CD14-positive monocyte (primary cell): ENCODE measurements at regions not wholly inside any gene's neighbourhood (a gene's known extent, or its start where the extent isn't known, plus 50 kb on each side); places are given as distances from the start of the nearest gene placed in this dataset.

ENCODE experiments used
- DNase-seq, 3 donors: peaks; one replicate each; pipeline ENCODE4 v3.0.0-alpha.2; 2011 to 2022
- H2AFZ ChIP-seq: 2 replicates; pipeline ENCODE4 v1.6.0; 2012; ENCODE audit warnings: mild to moderate bottlenecking, low read depth, low read length, inconsistent platforms; ENCODE audit not compliant: insufficient read depth, poor library complexity, severe bottlenecking
- H3K27ac ChIP-seq, 2 donors: 1 replicate in 1 of 2; 2 replicates in 1 of 2; pipeline ENCODE4 v1.5.1; 2012 to 2013; ENCODE audit warnings: low read length in 2 of 2, control low read depth in 1 of 2, inconsistent platforms in 1 of 2, low read depth in 1 of 2, mild to moderate bottlenecking in 1 of 2
- H3K27me3 ChIP-seq, 2 donors: one replicate each; pipeline versions ENCODE4 v1.6.0 to v1.6.1; 2011 to 2013; ENCODE audit warnings: low read length in 2 of 2; ENCODE audit not compliant: control insufficient read depth in 2 of 2, insufficient read depth in 2 of 2
- H3K36me3 ChIP-seq, 2 donors: replicated peaks in 1 of 2; 1 replicate in 1 of 2; 2 replicates in 1 of 2; pipeline versions ENCODE4 v1.5.1 to v1.6.1; 2012 to 2013; ENCODE audit warnings: low read length in 2 of 2, control low read depth in 1 of 2, inconsistent platforms in 1 of 2, mild to moderate bottlenecking in 1 of 2; ENCODE audit not compliant: insufficient read depth in 2 of 2, control insufficient read depth in 1 of 2
- H3K4me1 ChIP-seq, 2 donors: 1 replicate in 1 of 2; 2 replicates in 1 of 2; pipeline versions ENCODE4 v1.5.1 to v1.6.1; 2012 to 2013; ENCODE audit warnings: low read length in 2 of 2, control low read depth in 1 of 2, inconsistent platforms in 1 of 2, mild to moderate bottlenecking in 1 of 2, moderate library complexity in 1 of 2; ENCODE audit not compliant: insufficient read depth in 2 of 2, control insufficient read depth in 1 of 2
- H3K4me2 ChIP-seq: replicated peaks from 2 replicates; pipeline ENCODE3; 2012; ENCODE audit warnings: low read length, moderate library complexity, mild to moderate bottlenecking; ENCODE audit not compliant: poor library complexity, severe bottlenecking; ENCODE audit errors: extremely low read depth
- H3K4me3 ChIP-seq, 3 experiments: fragments of 200-600 bp in 1 of 3; sonication (generic) in 1 of 3; replicated peaks in 1 of 3; 1 replicate in 2 of 3; 2 replicates in 1 of 3; pipeline ENCODE4 v1.5.1; 2011 to 2013; ENCODE audit warnings: low read length in 3 of 3, mild to moderate bottlenecking in 3 of 3, control low read depth in 2 of 3, low read depth in 2 of 3, inconsistent platforms in 1 of 3, moderate library complexity in 1 of 3
- H3K79me2 ChIP-seq: 2 replicates; pipeline ENCODE4 v1.6.0; 2012; ENCODE audit warnings: mild to moderate bottlenecking, control low read depth, inconsistent platforms, low read length, moderate library complexity; ENCODE audit not compliant: insufficient read depth
- H3K9ac ChIP-seq: 2 replicates; pipeline ENCODE4 v1.6.0; 2017; ENCODE audit warnings: low read length, mild to moderate bottlenecking; ENCODE audit not compliant: insufficient read depth, poor library complexity, severe bottlenecking
- H3K9me3 ChIP-seq, 2 donors: replicated peaks in 1 of 2; 1 replicate in 1 of 2; 2 replicates in 1 of 2; pipeline versions ENCODE4 v1.5.1 to v1.6.1; 2012 to 2013; ENCODE audit warnings: low read length in 2 of 2, control low read depth in 1 of 2; ENCODE audit not compliant: control insufficient read depth in 1 of 2, insufficient read depth in 1 of 2
- H4K20me1 ChIP-seq: 2 replicates; pipeline ENCODE4 v1.6.0; 2012; ENCODE audit warnings: mild to moderate bottlenecking, low read length, control low read depth, moderate library complexity; ENCODE audit not compliant: insufficient read depth
- H3K27ac Mint-ChIP-seq, 7 donors: one replicate each; pipeline ENCODE4 v1.8.0; 2020; ENCODE audit warnings: mild to moderate bottlenecking in 7 of 7, mixed read lengths in 7 of 7, moderate library complexity in 6 of 7, inconsistent platforms in 2 of 7
- H3K27me3 Mint-ChIP-seq, 3 donors: one replicate each; pipeline ENCODE4 v1.8.0; 2021 to 2022; ENCODE audit warnings: low read depth in 3 of 3, mild to moderate bottlenecking in 3 of 3, mixed read lengths in 3 of 3, moderate library complexity in 3 of 3, inconsistent platforms in 1 of 3
- H3K36me3 Mint-ChIP-seq, 2 donors: one replicate each; pipeline ENCODE4 v1.8.0; 2020; ENCODE audit warnings: mixed read lengths in 2 of 2, inconsistent platforms in 1 of 2, mild to moderate bottlenecking in 1 of 2
- H3K4me1 Mint-ChIP-seq: one replicate; pipeline ENCODE4 v1.8.0; 2020; ENCODE audit warnings: mild to moderate bottlenecking, mixed read lengths
- H3K4me3 Mint-ChIP-seq, 2 donors: one replicate each; pipeline ENCODE4 v1.8.0; 2020; ENCODE audit warnings: mild to moderate bottlenecking in 2 of 2, mixed read lengths in 2 of 2, moderate library complexity in 1 of 2
- H3K9me3 Mint-ChIP-seq, 7 donors: one replicate each; pipeline ENCODE4 v1.8.0; 2020 to 2022; ENCODE audit warnings: mixed read lengths in 7 of 7, mild to moderate bottlenecking in 6 of 7, moderate library complexity in 6 of 7, inconsistent platforms in 2 of 7
- WGBS: methylation state at CpG from one replicate; pipeline ENCODE4 v1.1.5; 2013; ENCODE audit warnings: missing lambda C conversion rate; ENCODE audit not compliant: insufficient coverage; 5-methylcytosine and 5-hydroxymethylcytosine counted together
- intact Hi-C, 2 donors: fragments of 100-400 bp; cut with micrococcal nuclease; formaldehyde crosslinking; loops; one replicate each; pipeline versions ENCODE4 v1.15.0 to v1.15.1; 2023
- TF ChIP-seq, protein P1 (sequence below): fragments of 200-600 bp; IDR thresholded peaks from one replicate; pipeline ENCODE4 v1.8.0; 2022; ENCODE audit warnings: antibody characterized with exemption, mild to moderate bottlenecking

DNA sequence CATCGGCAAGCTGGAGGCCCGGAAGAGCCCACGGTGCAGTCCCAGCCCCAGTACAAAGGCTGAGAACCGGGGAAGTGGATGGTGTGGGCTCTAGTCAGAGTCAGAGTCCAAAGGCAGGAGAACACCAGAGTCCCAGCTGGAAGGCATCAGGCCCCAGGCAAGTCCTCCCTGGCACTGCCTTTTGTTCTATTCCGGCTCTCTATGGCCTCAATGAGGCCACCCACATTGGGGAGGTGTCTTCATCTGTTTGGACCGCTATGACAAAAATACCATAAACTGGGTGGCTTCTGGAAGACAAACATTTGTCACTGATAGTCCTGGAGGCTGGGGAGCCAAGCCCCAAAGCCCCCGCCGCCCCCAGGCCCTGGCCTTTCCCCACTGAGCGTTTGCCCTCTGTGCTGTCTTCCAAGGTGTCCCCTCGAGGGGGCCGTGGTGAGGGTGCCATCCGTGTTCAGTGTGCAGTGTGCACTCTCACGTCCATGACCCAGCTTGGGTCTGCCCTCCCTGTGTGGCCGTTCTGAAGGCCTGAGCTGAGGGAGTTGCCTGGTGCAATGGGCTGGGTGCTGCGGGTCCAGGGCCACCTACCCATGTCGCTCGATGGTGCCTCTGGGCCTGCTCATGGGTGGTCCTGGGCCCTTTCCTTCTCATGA is 99.1 kb upstream of the PPP1R26 start:
- H3K9me3 Mint-ChIP-seq = peaks cover 0 to 4% (median 0%) of the 10 kb centered on the region in 7 donors

DNA sequence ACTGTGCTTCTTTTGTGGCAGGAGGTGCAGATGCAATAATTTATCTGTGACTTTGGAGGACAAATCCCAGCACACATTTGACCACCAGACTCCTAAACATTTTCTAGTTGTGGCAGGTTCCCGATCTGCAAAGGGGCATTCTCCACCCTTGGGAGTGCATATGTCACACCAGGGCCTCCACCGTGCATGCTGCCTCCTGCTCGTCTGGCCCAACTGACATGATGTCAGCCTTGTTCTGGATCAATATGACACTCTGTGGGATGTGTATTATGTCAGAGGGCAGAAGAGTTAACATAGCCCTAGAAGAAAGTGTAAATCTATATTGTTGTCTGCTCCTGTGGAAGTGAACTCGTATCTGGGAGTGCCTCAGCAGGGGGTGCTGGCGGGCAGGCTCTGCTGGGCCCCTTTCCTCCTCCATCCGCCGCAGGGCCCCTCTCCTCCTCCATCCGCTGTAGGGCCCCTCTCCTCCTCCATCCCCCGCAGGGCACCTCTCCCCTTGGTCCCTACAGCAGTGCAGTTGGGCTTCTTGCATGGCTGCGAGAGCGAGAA is 97.7 kb upstream of the PPP1R26 start:
- Histone ChIP-seq H3K4me1 (no peaks in the 10 kb centered on the region), H3K9me3 (no peaks in the 10 kb centered on the region), H3K79me2 (no peaks in the 10 kb centered on the region), H3K27me3 (no peaks in the 10 kb centered on the region), H3K36me3 (no peaks in the 10 kb centered on the region), H4K20me1 (no peaks in the 10 kb centered on the region), H3K4me3 (no peak overlapping the region), H2AFZ (no peak overlapping the region), H3K9ac (no peak overlapping the region), H3K4me2 (no peak overlapping the region), H3K27ac (no peak overlapping the region)
- Mint-ChIP-seq H3K4me3 (no peak overlapping the region), H3K36me3 (no peaks in the 10 kb centered on the region), H3K4me1 (no peaks in the 10 kb centered on the region), H3K9me3 (peaks cover 0 to 4% (median 0%) of the 10 kb centered on the region in 7 donors), H3K27ac (peak overlapping the region in 1 of 7 donors; percentile 34), H3K27me3 (peaks cover 2 to 7% (median 6%) of the 10 kb centered on the region in 3 donors)
- TF ChIP-seq, protein P1, sequence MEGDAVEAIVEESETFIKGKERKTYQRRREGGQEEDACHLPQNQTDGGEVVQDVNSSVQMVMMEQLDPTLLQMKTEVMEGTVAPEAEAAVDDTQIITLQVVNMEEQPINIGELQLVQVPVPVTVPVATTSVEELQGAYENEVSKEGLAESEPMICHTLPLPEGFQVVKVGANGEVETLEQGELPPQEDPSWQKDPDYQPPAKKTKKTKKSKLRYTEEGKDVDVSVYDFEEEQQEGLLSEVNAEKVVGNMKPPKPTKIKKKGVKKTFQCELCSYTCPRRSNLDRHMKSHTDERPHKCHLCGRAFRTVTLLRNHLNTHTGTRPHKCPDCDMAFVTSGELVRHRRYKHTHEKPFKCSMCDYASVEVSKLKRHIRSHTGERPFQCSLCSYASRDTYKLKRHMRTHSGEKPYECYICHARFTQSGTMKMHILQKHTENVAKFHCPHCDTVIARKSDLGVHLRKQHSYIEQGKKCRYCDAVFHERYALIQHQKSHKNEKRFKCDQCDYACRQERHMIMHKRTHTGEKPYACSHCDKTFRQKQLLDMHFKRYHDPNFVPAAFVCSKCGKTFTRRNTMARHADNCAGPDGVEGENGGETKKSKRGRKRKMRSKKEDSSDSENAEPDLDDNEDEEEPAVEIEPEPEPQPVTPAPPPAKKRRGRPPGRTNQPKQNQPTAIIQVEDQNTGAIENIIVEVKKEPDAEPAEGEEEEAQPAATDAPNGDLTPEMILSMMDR = no peak
- intact Hi-C loops = no loop called here
- 85% methylated on average over 8 of the region's 11 CpGs for WGBS
- DNase-seq = no peak

More for the DNA sequence above, 99.1 kb upstream of the PPP1R26 start:
- TF ChIP-seq, protein P1 = no peak
- Histone ChIP-seq H3K9me3 (no peaks in the 10 kb centered on the region), H2AFZ (no peak overlapping the region), H3K4me2 (no peak overlapping the region), H3K4me1 (no peaks in the 10 kb centered on the region), H3K36me3 (no peaks in the 10 kb centered on the region), H3K27me3 (no peaks in the 10 kb centered on the region), H3K79me2 (no peaks in the 10 kb centered on the region), H4K20me1 (no peaks in the 10 kb centered on the region), H3K9ac (no peak overlapping the region), H3K4me3 (no peak overlapping the region), H3K27ac (no peak overlapping the region)
- 90% methylated on average over 16 of the region's 17 CpGs for WGBS
- DNase-seq = no peak
- Mint-ChIP-seq H3K4me1 (no peaks in the 10 kb centered on the region), H3K27me3 (peaks cover 2 to 9% (median 9%) of the 10 kb centered on the region in 3 donors), H3K4me3 (no peak overlapping the region), H3K27ac (no peak overlapping the region), H3K36me3 (no peaks in the 10 kb centered on the region)
- intact Hi-C loops = no loop called here
